GM12878 (cell line): ENCODE measurements at regions not wholly inside any gene's neighbourhood (a gene's known extent, or its start where the extent isn't known, plus 50 kb on each side); places are given as distances from the start of the nearest gene placed in this dataset.

Experiments used
- ATAC-seq: fragments of 200-7000 bp; cut with Tn5 transposase; 3 replicates; pipeline ENCODE4 v1.9.1; 2020; ENCODE audit warnings: mild to moderate bottlenecking, moderate library complexity
- BruUV-seq: library from RNA; stranded (reverse); fragments of 400-500 nt; replicated peaks from 2 replicates; lab custom pipeline; 2021; lab: Mats Ljungman, UMichigan
- CTCF ChIA-PET: fragments of 300-600 bp; sonication (Branson Sonifier 250); formaldehyde crosslinking; extraction: SDS; loops from one replicate; lab custom pipeline; 2021; ENCODE audit warnings: inconsistent platforms; lab: Yijun Ruan, JAX
- POLR2A ChIA-PET: fragments of 350-600 bp; formaldehyde crosslinking; extraction: SDS; loops from one replicate; lab custom pipeline; 2021; ENCODE audit warnings: inconsistent platforms; lab: Charles Lee
- RAD21 ChIA-PET: fragments of 300-600 bp; sonication (Branson Sonifier 250); formaldehyde crosslinking; loops from one replicate; lab custom pipeline; 2023; ENCODE audit warnings: antibody characterized with exemption; ENCODE audit not compliant: unreplicated experiment; lab: Charles Lee
- SMC1A ChIA-PET: fragments of 300-600 bp; sonication (Branson Sonifier 250); formaldehyde crosslinking; loops from one replicate; lab custom pipeline; 2023; ENCODE audit not compliant: unreplicated experiment, uncharacterized antibody; lab: Charles Lee
- DNase-seq: peaks from one replicate; pipeline ENCODE4 v3.0.0-alpha.2; 2011; ENCODE audit warnings: low read depth, low spot score
- FAIRE-seq: peaks from 3 replicates; lab custom pipeline; 2011; peaks lifted over from hg19 to GRCh38; lab: Jason Lieb, UNC
- H2AFZ ChIP-seq: 2 replicates; pipeline ENCODE4 v1.6.0; 2011; ENCODE audit warnings: low read depth, low read length, control low read depth; ENCODE audit not compliant: control insufficient read depth
- H3K27ac ChIP-seq: 2 replicates; pipeline ENCODE4 v1.5.1; 2011; ENCODE audit warnings: control low read depth; ENCODE audit not compliant: control insufficient read depth, insufficient read depth
- H3K27me3 ChIP-seq, 2 experiments: replicated peaks in 1 of 2; 2 replicates each; pipeline versions ENCODE4 v1.6.0 to v1.6.1; 2011; ENCODE audit warnings: low read length in 1 of 2; ENCODE audit not compliant: control insufficient read depth in 2 of 2, insufficient read depth in 2 of 2
- H3K36me3 ChIP-seq, 2 experiments: 2 replicates each; pipeline ENCODE4 v1.5.1; 2011; ENCODE audit warnings: low read length in 1 of 2; ENCODE audit not compliant: control insufficient read depth in 2 of 2, insufficient read depth in 2 of 2
- H3K4me1 ChIP-seq: 2 replicates; pipeline ENCODE4 v1.6.1; 2011; ENCODE audit warnings: mild to moderate bottlenecking, low read length, moderate library complexity, mixed read lengths; ENCODE audit not compliant: control insufficient read depth, insufficient read depth
- H3K4me2 ChIP-seq: 2 replicates; pipeline ENCODE4 v1.6.0; 2011; ENCODE audit warnings: control low read depth; ENCODE audit not compliant: control insufficient read depth, insufficient read depth
- H3K4me3 ChIP-seq: fragments of 200-600 bp; sonication (generic); 2 replicates; pipeline ENCODE4 v1.5.1; 2016
- H3K79me2 ChIP-seq: 2 replicates; pipeline ENCODE4 v1.6.0; 2011; ENCODE audit warnings: low read length; ENCODE audit not compliant: control insufficient read depth, insufficient read depth
- H3K9ac ChIP-seq: 2 replicates; pipeline ENCODE4 v1.8.0; 2011; ENCODE audit warnings: low read length, control low read depth, mixed read lengths; ENCODE audit not compliant: control insufficient read depth, insufficient read depth
- H3K9me3 ChIP-seq: replicated peaks from 3 replicates; pipeline ENCODE4 v1.5.1; 2011; ENCODE audit warnings: mild to moderate bottlenecking, low read length; ENCODE audit not compliant: control insufficient read depth, insufficient read depth
- H4K20me1 ChIP-seq: 2 replicates; pipeline ENCODE4 v1.6.0; 2011; ENCODE audit not compliant: control insufficient read depth, insufficient read depth
- CBX5 ChIP-seq: sonication (generic); IDR thresholded peaks from 2 replicates; pipeline ENCODE4 v1.6.1; 2016; ENCODE audit warnings: low read depth, moderate library complexity, mild to moderate bottlenecking, inconsistent platforms
- IKZF2 ChIP-seq, 2 experiments: fragments of 450-650 bp; IDR thresholded peaks; 2 replicates each; pipeline ENCODE4 v1.6.1; 2017; ENCODE audit warnings: mild to moderate bottlenecking in 2 of 2, moderate library complexity in 2 of 2
- SIN3A ChIP-seq: IDR thresholded peaks from 2 replicates; pipeline ENCODE4 v1.6.1; 2012; ENCODE audit warnings: low read depth, low read length, improper control_type of control experiment
- YBX1 ChIP-seq: fragments of 450-650 bp; IDR thresholded peaks from 2 replicates; pipeline ENCODE4 v1.6.1; 2016; ENCODE audit warnings: antibody characterized with exemption
- ZNF24 ChIP-seq: fragments of 450-650 bp; IDR thresholded peaks from 2 replicates; pipeline ENCODE4 v1.6.1; 2017; ENCODE audit warnings: antibody characterized with exemption, mild to moderate bottlenecking
- ZNF384 ChIP-seq: IDR thresholded peaks from 2 replicates; pipeline ENCODE4 v1.6.1; 2012; ENCODE audit warnings: low read depth, mild to moderate bottlenecking, low read length, improper control_type of control experiment, borderline replicate concordance
- WGBS: methylation state at CpG from one replicate; pipeline ENCODE4 v1.1.6; 2016; ENCODE audit warnings: low lambda C conversion rate; ENCODE audit not compliant: insufficient replicate concordance, insufficient coverage; ENCODE audit errors: missing lambda C conversion rate; 5-methylcytosine and 5-hydroxymethylcytosine counted together
- in situ Hi-C: fragments of 300-500 bp; cut with MboI; formaldehyde crosslinking; loops from 9 replicates; pipeline ENCODE4 v1.14.3; 2018; ENCODE audit warnings: mixed read lengths
- intact Hi-C: fragments of 100-400 bp; cut with micrococcal nuclease; formaldehyde crosslinking; loops from one replicate; pipeline ENCODE4 v1.14.2; 2022; ENCODE audit not compliant: unreplicated experiment
- TF ChIP-seq, protein P1 (sequence below): fragments of 450-650 bp; IDR thresholded peaks from 2 replicates; pipeline ENCODE4 v1.6.1; 2017; ENCODE audit warnings: mild to moderate bottlenecking, moderate library complexity
- TF ChIP-seq, protein P2 (sequence below), 3 experiments: IDR thresholded peaks in 2 of 3; conservative IDR thresholded peaks in 1 of 3; 2 replicates each; pipeline ENCODE4 v1.5.1; 2011; ENCODE audit warnings: low read depth in 3 of 3, low read length in 3 of 3, mild to moderate bottlenecking in 3 of 3, control low read depth in 2 of 3, moderate library complexity in 2 of 3, inconsistent platforms in 1 of 3, mixed read lengths in 1 of 3; ENCODE audit not compliant: control insufficient read depth in 2 of 3, insufficient read depth in 1 of 3; ENCODE audit errors: extremely low read depth in 1 of 3

- ChIA-PET POLR2A (no interaction called here), CTCF (no interaction called here), RAD21 (no interaction called here)
- intact Hi-C loops, result no loop called here
- Histone ChIP-seq H3K79me2 (no peaks in the 10 kb centered on the region), H3K4me1 (no peaks in the 10 kb centered on the region), H2AFZ (no peak overlapping the region), H3K27ac (no peak overlapping the region)
- FAIRE-seq, result no peak
- WGBS, result 26% methylated on average over 2 of the region's 2 CpGs
- ATAC-seq, result no peak
- TF ChIP-seq, protein P1, sequence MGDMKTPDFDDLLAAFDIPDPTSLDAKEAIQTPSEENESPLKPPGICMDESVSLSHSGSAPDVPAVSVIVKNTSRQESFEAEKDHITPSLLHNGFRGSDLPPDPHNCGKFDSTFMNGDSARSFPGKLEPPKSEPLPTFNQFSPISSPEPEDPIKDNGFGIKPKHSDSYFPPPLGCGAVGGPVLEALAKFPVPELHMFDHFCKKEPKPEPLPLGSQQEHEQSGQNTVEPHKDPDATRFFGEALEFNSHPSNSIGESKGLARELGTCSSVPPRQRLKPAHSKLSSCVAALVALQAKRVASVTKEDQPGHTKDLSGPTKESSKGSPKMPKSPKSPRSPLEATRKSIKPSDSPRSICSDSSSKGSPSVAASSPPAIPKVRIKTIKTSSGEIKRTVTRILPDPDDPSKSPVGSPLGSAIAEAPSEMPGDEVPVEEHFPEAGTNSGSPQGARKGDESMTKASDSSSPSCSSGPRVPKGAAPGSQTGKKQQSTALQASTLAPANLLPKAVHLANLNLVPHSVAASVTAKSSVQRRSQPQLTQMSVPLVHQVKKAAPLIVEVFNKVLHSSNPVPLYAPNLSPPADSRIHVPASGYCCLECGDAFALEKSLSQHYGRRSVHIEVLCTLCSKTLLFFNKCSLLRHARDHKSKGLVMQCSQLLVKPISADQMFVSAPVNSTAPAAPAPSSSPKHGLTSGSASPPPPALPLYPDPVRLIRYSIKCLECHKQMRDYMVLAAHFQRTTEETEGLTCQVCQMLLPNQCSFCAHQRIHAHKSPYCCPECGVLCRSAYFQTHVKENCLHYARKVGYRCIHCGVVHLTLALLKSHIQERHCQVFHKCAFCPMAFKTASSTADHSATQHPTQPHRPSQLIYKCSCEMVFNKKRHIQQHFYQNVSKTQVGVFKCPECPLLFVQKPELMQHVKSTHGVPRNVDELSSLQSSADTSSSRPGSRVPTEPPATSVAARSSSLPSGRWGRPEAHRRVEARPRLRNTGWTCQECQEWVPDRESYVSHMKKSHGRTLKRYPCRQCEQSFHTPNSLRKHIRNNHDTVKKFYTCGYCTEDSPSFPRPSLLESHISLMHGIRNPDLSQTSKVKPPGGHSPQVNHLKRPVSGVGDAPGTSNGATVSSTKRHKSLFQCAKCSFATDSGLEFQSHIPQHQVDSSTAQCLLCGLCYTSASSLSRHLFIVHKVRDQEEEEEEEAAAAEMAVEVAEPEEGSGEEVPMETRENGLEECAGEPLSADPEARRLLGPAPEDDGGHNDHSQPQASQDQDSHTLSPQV, result no peak
- TF ChIP-seq SIN3A (no peak), ZNF24 (no peak), CBX5 (no peak), IKZF2 (IDR thresholded peaks at IDR 0.05) (no peak), ZNF384 (no peak), YBX1 (no peak)
- TF ChIP-seq, protein P2, sequence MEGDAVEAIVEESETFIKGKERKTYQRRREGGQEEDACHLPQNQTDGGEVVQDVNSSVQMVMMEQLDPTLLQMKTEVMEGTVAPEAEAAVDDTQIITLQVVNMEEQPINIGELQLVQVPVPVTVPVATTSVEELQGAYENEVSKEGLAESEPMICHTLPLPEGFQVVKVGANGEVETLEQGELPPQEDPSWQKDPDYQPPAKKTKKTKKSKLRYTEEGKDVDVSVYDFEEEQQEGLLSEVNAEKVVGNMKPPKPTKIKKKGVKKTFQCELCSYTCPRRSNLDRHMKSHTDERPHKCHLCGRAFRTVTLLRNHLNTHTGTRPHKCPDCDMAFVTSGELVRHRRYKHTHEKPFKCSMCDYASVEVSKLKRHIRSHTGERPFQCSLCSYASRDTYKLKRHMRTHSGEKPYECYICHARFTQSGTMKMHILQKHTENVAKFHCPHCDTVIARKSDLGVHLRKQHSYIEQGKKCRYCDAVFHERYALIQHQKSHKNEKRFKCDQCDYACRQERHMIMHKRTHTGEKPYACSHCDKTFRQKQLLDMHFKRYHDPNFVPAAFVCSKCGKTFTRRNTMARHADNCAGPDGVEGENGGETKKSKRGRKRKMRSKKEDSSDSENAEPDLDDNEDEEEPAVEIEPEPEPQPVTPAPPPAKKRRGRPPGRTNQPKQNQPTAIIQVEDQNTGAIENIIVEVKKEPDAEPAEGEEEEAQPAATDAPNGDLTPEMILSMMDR (IDR thresholded peaks at IDR 0.05 in 2 of 3, conservative IDR thresholded peaks at IDR 0.05 in 1 of 3; ENCODE audit: control insufficient read depth in 2 of 3, extremely low read depth in 1 of 3, insufficient read depth in 1 of 3, low read depth in 3 of 3, low read length in 3 of 3), result no peak
- TF ChIP-seq, all 136 proteins: peak for 0
- Histone ChIP-seq H4K20me1 (no peaks in the 10 kb centered on the region), H3K4me3 (no peak overlapping the region), H3K27me3 (no peaks in the 10 kb centered on the region; a peak in 2 of 4 replicates), H3K9me3 (no peaks in the 10 kb centered on the region), H3K4me2 (no peak overlapping the region), H3K9ac (no peak overlapping the region), H3K36me3 (no peaks in the 10 kb centered on the region)
- SMC1A ChIA-PET, result interaction anchor here (0.7 to 1.4 kb wide), 2 partner anchors 14 to 70 kb away, joined by 3 read pairs; no protein-coding TSS in a partner anchor
- no TSS peak for BruUV-seq
- in situ Hi-C loops, result no loop called here
- DNase-seq, result no peak
Measured at GRCh38 chr1:185666582-185666981, 67.6 kb upstream of the HMCN1 start.
